Natural killer cell (primary cell): ENCODE measurements at regions not wholly inside any gene's neighbourhood (a gene's known extent, or its start where the extent isn't known, plus 50 kb on each side); places are given as distances from the start of the nearest gene placed in this dataset.

Experiments
- ATAC-seq, 3 donors: fragments of 150-1000 bp in 2 of 3; fragments of 200-7000 bp in 1 of 3; cut with Tn5 transposase; 1 replicate in 1 of 3; 2 replicates in 2 of 3; pipeline ENCODE4 v1.10.0; 2021; ENCODE audit warnings: mild to moderate bottlenecking in 2 of 3, moderate library complexity in 2 of 3
- DNase-seq, 2 donors: peaks; one replicate each; pipeline versions ENCODE4 v3.0.0 to v3.0.0-alpha.2; 2013 to 2021; ENCODE audit warnings: mixed read lengths in 1 of 2
- H3K27ac ChIP-seq: one replicate; pipeline ENCODE4 v1.5.1; 2013; ENCODE audit warnings: mild to moderate bottlenecking, low read length
- H3K27me3 ChIP-seq: one replicate; pipeline ENCODE4 v1.6.1; 2013; ENCODE audit warnings: low read length; ENCODE audit not compliant: control insufficient read depth, insufficient read depth
- H3K36me3 ChIP-seq: one replicate; pipeline ENCODE4 v1.6.1; 2013; ENCODE audit warnings: low read length; ENCODE audit not compliant: control insufficient read depth, insufficient read depth
- H3K4me1 ChIP-seq: one replicate; pipeline ENCODE4 v1.6.1; 2013; ENCODE audit warnings: low read length; ENCODE audit not compliant: control insufficient read depth, insufficient read depth
- H3K4me3 ChIP-seq: one replicate; pipeline ENCODE4 v1.5.1; 2013; ENCODE audit warnings: low read length
- H3K9me3 ChIP-seq: one replicate; pipeline ENCODE4 v1.6.1; 2013; ENCODE audit warnings: low read length; ENCODE audit not compliant: control insufficient read depth, insufficient read depth
- H3K27ac Mint-ChIP-seq, 2 donors: one replicate each; pipeline ENCODE4 v1.8.0; 2022; ENCODE audit warnings: mild to moderate bottlenecking in 2 of 2, mixed read lengths in 2 of 2, moderate library complexity in 1 of 2
- H3K27me3 Mint-ChIP-seq, 2 donors: one replicate each; pipeline ENCODE4 v1.8.0; 2022; ENCODE audit warnings: low read depth in 2 of 2, mixed read lengths in 2 of 2
- H3K36me3 Mint-ChIP-seq: one replicate; pipeline ENCODE4 v1.8.0; 2022; ENCODE audit warnings: mixed read lengths
- H3K4me1 Mint-ChIP-seq, 2 donors: one replicate each; pipeline ENCODE4 v1.8.0; 2022; ENCODE audit warnings: mixed read lengths in 2 of 2
- H3K4me3 Mint-ChIP-seq: one replicate; pipeline ENCODE4 v1.8.0; 2022; ENCODE audit warnings: mild to moderate bottlenecking, moderate library complexity, mixed read lengths
- H3K9me3 Mint-ChIP-seq, 2 donors: one replicate each; pipeline ENCODE4 v1.8.0; 2022; ENCODE audit warnings: mixed read lengths in 2 of 2
- WGBS: methylation state at CpG from one replicate; pipeline ENCODE4 v1.1.7; 2013; ENCODE audit warnings: missing lambda C conversion rate; ENCODE audit not compliant: insufficient coverage; 5-methylcytosine and 5-hydroxymethylcytosine counted together
- intact Hi-C: fragments of 100-400 bp; cut with micrococcal nuclease; formaldehyde crosslinking; loops from one replicate; pipeline ENCODE4 v1.14.2; 2022
- TF ChIP-seq, protein P1 (sequence below): fragments of 200-600 bp; IDR thresholded peaks from one replicate; pipeline ENCODE4 v1.8.0; 2022; ENCODE audit warnings: antibody characterized with exemption

- Mint-ChIP-seq H3K27ac (no peak overlapping the region), H3K36me3 (no peaks in the 10 kb centered on the region), H3K4me1 (no peaks in the 10 kb centered on the region), H3K4me3 (no peak overlapping the region), H3K27me3 (no peaks in the 10 kb centered on the region), H3K9me3 (no peaks in the 10 kb centered on the region)
- H3K4me1 ChIP-seq: no peaks in the 10 kb centered on the region
- 95% methylated on average over 2 of the region's 2 CpGs for WGBS
- intact Hi-C loops: no loop called here
- no peak overlapping the region for H3K27ac ChIP-seq
- TF ChIP-seq, protein P1, sequence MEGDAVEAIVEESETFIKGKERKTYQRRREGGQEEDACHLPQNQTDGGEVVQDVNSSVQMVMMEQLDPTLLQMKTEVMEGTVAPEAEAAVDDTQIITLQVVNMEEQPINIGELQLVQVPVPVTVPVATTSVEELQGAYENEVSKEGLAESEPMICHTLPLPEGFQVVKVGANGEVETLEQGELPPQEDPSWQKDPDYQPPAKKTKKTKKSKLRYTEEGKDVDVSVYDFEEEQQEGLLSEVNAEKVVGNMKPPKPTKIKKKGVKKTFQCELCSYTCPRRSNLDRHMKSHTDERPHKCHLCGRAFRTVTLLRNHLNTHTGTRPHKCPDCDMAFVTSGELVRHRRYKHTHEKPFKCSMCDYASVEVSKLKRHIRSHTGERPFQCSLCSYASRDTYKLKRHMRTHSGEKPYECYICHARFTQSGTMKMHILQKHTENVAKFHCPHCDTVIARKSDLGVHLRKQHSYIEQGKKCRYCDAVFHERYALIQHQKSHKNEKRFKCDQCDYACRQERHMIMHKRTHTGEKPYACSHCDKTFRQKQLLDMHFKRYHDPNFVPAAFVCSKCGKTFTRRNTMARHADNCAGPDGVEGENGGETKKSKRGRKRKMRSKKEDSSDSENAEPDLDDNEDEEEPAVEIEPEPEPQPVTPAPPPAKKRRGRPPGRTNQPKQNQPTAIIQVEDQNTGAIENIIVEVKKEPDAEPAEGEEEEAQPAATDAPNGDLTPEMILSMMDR: no peak
- no peak overlapping the region for H3K4me3 ChIP-seq
- no peak for ATAC-seq
- no peaks in the 10 kb centered on the region for H3K27me3 ChIP-seq
- H3K9me3 ChIP-seq: no peaks in the 10 kb centered on the region
- DNase-seq: no peak
- no peaks in the 10 kb centered on the region for H3K36me3 ChIP-seq
These were observed 114.1 kb downstream of the FAT4 start for GRCh38 chr4:125428832-125429231.

DNA sequence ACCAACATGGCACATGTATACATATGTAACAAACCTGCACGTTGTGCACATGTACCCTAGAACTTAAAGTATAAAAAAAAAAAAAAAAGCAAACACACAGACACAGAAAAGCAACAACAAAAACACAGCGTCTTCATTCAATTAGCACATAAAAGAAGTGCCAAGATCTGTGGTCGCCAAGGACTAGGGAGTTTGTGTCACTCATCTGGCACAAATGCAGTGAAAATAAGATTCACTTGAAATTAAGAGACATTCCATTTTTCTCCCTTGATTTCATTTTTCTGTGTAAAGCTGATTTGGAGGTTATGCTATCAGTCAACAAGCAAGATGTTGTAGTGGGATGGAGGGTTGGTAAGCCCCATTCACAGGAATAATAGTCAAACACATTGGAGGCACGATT is 115.3 kb downstream of the FAT4 start:
- H3K4me3 Mint-ChIP-seq: no peak overlapping the region
- Histone ChIP-seq H3K4me3 (no peak overlapping the region), H3K27ac (no peak overlapping the region), H3K27me3 (no peaks in the 10 kb centered on the region), H3K4me1 (no peaks in the 10 kb centered on the region), H3K36me3 (no peaks in the 10 kb centered on the region), H3K9me3 (no peaks in the 10 kb centered on the region)
- intact Hi-C loops: no loop called here
- ATAC-seq (no peak), DNase-seq (no peak)
- WGBS: 75% methylated on average over 4 of the region's 4 CpGs
- TF ChIP-seq, protein P1: no peak
- no peaks in the 10 kb centered on the region for H3K27me3 Mint-ChIP-seq
- H3K4me1 Mint-ChIP-seq: no peaks in the 10 kb centered on the region
- no peak overlapping the region for H3K27ac Mint-ChIP-seq
- H3K9me3 Mint-ChIP-seq: no peaks in the 10 kb centered on the region
- peaks cover under 1% of the 10 kb centered on the region for H3K36me3 Mint-ChIP-seq

- TF ChIP-seq, protein P1: no peak
These were observed 117.3 kb downstream of the FAT4 start for GRCh38 chr4:125432078-125432477.

DNA sequence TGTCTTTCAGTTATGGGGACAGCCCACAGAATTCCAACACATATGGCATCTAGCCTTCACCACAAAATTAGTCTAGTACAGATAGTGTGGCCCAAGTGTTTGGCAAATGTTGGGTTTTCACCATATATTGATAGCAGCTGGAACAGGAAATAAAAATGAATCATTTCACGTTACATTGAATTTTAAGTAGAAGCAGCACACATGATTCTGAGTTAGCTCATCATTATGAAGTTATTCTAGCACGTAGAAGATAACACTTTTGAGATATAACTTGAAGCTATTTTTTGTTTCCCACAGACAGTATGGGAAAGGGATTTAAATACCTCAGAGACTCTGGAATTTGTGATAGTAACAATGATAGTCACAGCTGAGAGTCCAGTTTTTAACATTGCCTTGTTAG is 118.7 kb downstream of the FAT4 start:
- Histone ChIP-seq H3K27me3 (no peaks in the 10 kb centered on the region), H3K4me1 (no peaks in the 10 kb centered on the region), H3K36me3 (no peaks in the 10 kb centered on the region), H3K4me3 (no peak overlapping the region), H3K27ac (no peak overlapping the region), H3K9me3 (no peaks in the 10 kb centered on the region)
- Mint-ChIP-seq H3K27ac (no peak overlapping the region), H3K27me3 (no peaks in the 10 kb centered on the region), H3K36me3 (peaks cover 7% of the 10 kb centered on the region), H3K4me3 (no peak overlapping the region), H3K9me3 (peaks cover 0 to 3% of the 10 kb centered on the region in 2 donors), H3K4me1 (no peaks in the 10 kb centered on the region)
- no peak for ATAC-seq
- 83% methylated on average over 2 of the region's 2 CpGs for WGBS
- intact Hi-C loops: no loop called here
- no peak for DNase-seq
- TF ChIP-seq, protein P1: no peak

More at GRCh38 chr4:125432078-125432477, 117.3 kb downstream of the FAT4 start:
- WGBS: 78% methylated on average over 2 of the region's 2 CpGs
- ATAC-seq (no peak), DNase-seq (no peak)
- no peak overlapping the region for H3K27ac ChIP-seq
- Mint-ChIP-seq H3K27me3 (no peaks in the 10 kb centered on the region), H3K27ac (no peak overlapping the region), H3K36me3 (peaks cover 7% of the 10 kb centered on the region), H3K9me3 (peaks cover 0 to 3% of the 10 kb centered on the region in 2 donors), H3K4me1 (no peaks in the 10 kb centered on the region), H3K4me3 (no peak overlapping the region)
- no peaks in the 10 kb centered on the region for H3K36me3 ChIP-seq
- intact Hi-C loops: no loop called here
- no peak overlapping the region for H3K4me3 ChIP-seq
- no peaks in the 10 kb centered on the region for H3K9me3 ChIP-seq
- no peaks in the 10 kb centered on the region for H3K4me1 ChIP-seq
- no peaks in the 10 kb centered on the region for H3K27me3 ChIP-seq
